Activated CD8-positive, alpha-beta memory T cell treated with anti-CD3 and anti-CD28 coated beads, Interleukin-2, amount 50 U/mL, for 48 hours (primary cell): ENCODE measurements at regions not wholly inside any gene's neighbourhood (a gene's known extent, or its start where the extent isn't known, plus 50 kb on each side); places are given as distances from the start of the nearest gene placed in this dataset.
"Not testable (repeated sequence)": the region's sequence is repeated elsewhere in the genome, so short reads cannot be mapped to it uniquely, and the experiment has no call there.

Source experiments
- DNase-seq: peaks from one replicate; pipeline ENCODE4 v3.0.0-alpha.2; 2020

GRCh38 chr2:42987112-42987922 lies 194.9 kb upstream of the HAAO start:
- DNase-seq, result no peak

- no peak for DNase-seq
These were observed 192.2 kb upstream of the HAAO start for GRCh38 chr2:42984617-42985016.

- DNase-seq, result no peak
These were observed 191.7 kb upstream of the HAAO start for GRCh38 chr2:42984081-42984480.

- DNase-seq, result no peak
These were observed 188.5 kb upstream of the HAAO start for GRCh38 chr2:42980764-42981416.

GRCh38 chr2:42979870-42980763 lies 187.7 kb upstream of the HAAO start:
- DNase-seq, result no peak

GRCh38 chr2:42979416-42979869 lies 187.1 kb upstream of the HAAO start:
- no peak for DNase-seq

GRCh38 chr2:42978887-42979415 lies 186.6 kb upstream of the HAAO start:
- DNase-seq, result no peak

- DNase-seq, result no peak
These were observed 185.9 kb upstream of the HAAO start for GRCh38 chr2:42978175-42978886.

GRCh38 chr2:42977270-42978174 lies 185.1 kb upstream of the HAAO start:
- DNase-seq, result no peak

GRCh38 chr2:42976351-42976750 lies 184.0 kb upstream of the HAAO start:
- DNase-seq, result no peak

- peak; percentile 85 for DNase-seq
These were observed 182.6 kb upstream of the HAAO start for GRCh38 chr2:42974721-42975717.

GRCh38 chr2:42974169-42974720 lies 181.9 kb upstream of the HAAO start:
- no peak for DNase-seq

GRCh38 chr2:42973726-42974125 lies 181.3 kb upstream of the HAAO start:
- DNase-seq, result no peak

- not testable (repeated sequence) for DNase-seq
These were observed 180.6 kb upstream of the HAAO start for GRCh38 chr2:42972933-42973516.

GRCh38 chr2:42971947-42972736 lies 179.8 kb upstream of the HAAO start:
- DNase-seq, result no peak

- no peak for DNase-seq
These were observed 179.0 kb upstream of the HAAO start for GRCh38 chr2:42971381-42971780.

- DNase-seq, result no peak
These were observed 177.8 kb upstream of the HAAO start for GRCh38 chr2:42970151-42970550.
